H9 (cell line): ENCODE measurements at regions not wholly inside any gene's neighbourhood (a gene's known extent, or its start where the extent isn't known, plus 50 kb on each side); places are given as distances from the start of the nearest gene placed in this dataset.

Experiments
- DNase-seq: peaks from one replicate; pipeline ENCODE4 v3.0.0-alpha.2; 2017
- H2AFZ ChIP-seq: one replicate; pipeline ENCODE4 v1.6.1; 2013; ENCODE audit warnings: mild to moderate bottlenecking, low read length, control low read depth, moderate library complexity
- H2AK5ac ChIP-seq: 2 replicates; pipeline ENCODE4 v1.6.1; 2013; ENCODE audit warnings: low read length, control low read depth, mixed read lengths; ENCODE audit not compliant: insufficient read length
- H2BK120ac ChIP-seq: one replicate; pipeline ENCODE4 v1.6.1; 2013; ENCODE audit warnings: low read depth, mild to moderate bottlenecking, low read length, control low read depth, inconsistent platforms; ENCODE audit not compliant: poor library complexity, severe bottlenecking
- H2BK12ac ChIP-seq: 2 replicates; pipeline ENCODE4 v1.6.1; 2013; ENCODE audit warnings: low read length, control low read depth, mixed read lengths, low read depth; ENCODE audit not compliant: insufficient read length
- H2BK15ac ChIP-seq: 2 replicates; pipeline ENCODE4 v1.6.1; 2013; ENCODE audit warnings: low read depth, low read length, control low read depth
- H2BK20ac ChIP-seq: one replicate; pipeline ENCODE4 v1.6.1; 2013; ENCODE audit warnings: low read depth, mild to moderate bottlenecking, low read length, control low read depth, inconsistent platforms; ENCODE audit not compliant: poor library complexity, severe bottlenecking
- H2BK5ac ChIP-seq: 2 replicates; pipeline ENCODE4 v1.6.1; 2013; ENCODE audit warnings: low read length, control low read depth, mixed read lengths; ENCODE audit not compliant: insufficient read length
- H3K14ac ChIP-seq: 2 replicates; pipeline ENCODE4 v1.6.1; 2013; ENCODE audit warnings: low read length, control low read depth; ENCODE audit not compliant: insufficient read depth
- H3K18ac ChIP-seq: 2 replicates; pipeline ENCODE4 v1.6.1; 2013; ENCODE audit warnings: low read depth, mild to moderate bottlenecking, mixed read lengths, low read length, control low read depth; ENCODE audit not compliant: insufficient read length
- H3K23ac ChIP-seq: 2 replicates; pipeline ENCODE4 v1.6.1; 2013; ENCODE audit warnings: low read length, control low read depth, mixed read lengths, low read depth; ENCODE audit not compliant: insufficient read length
- H3K23me2 ChIP-seq: 2 replicates; pipeline ENCODE4 v1.6.1; 2013; ENCODE audit warnings: low read depth, mild to moderate bottlenecking, mixed read lengths, low read length, control low read depth; ENCODE audit not compliant: insufficient read length, poor library complexity, severe bottlenecking
- H3K27ac ChIP-seq: 2 replicates; pipeline ENCODE4 v1.5.1; 2013; ENCODE audit warnings: low read length, control low read depth, mixed read lengths, low read depth; ENCODE audit not compliant: insufficient read length
- H3K27me3 ChIP-seq: 2 replicates; pipeline ENCODE4 v1.6.1; 2013; ENCODE audit warnings: low read length, control low read depth, inconsistent platforms; ENCODE audit not compliant: insufficient read depth
- H3K4ac ChIP-seq: 2 replicates; pipeline ENCODE4 v1.6.1; 2013; ENCODE audit warnings: low read depth, mild to moderate bottlenecking, control low read depth, inconsistent platforms, low read length, moderate library complexity
- H3K4me1 ChIP-seq: 2 replicates; pipeline ENCODE4 v1.6.1; 2013; ENCODE audit warnings: low read length, control low read depth, inconsistent platforms; ENCODE audit not compliant: insufficient read depth
- H3K4me2 ChIP-seq: 2 replicates; pipeline ENCODE4 v1.6.1; 2013; ENCODE audit warnings: low read length, control low read depth, mixed read lengths; ENCODE audit not compliant: insufficient read length, insufficient read depth
- H3K56ac ChIP-seq: 2 replicates; pipeline ENCODE4 v1.6.1; 2013; ENCODE audit warnings: low read depth, mild to moderate bottlenecking, mixed read lengths, low read length, control low read depth; ENCODE audit not compliant: insufficient read length
- H3K79me1 ChIP-seq: 2 replicates; pipeline ENCODE4 v1.6.1; 2013; ENCODE audit warnings: low read depth, mild to moderate bottlenecking, moderate library complexity, low read length, control low read depth, inconsistent platforms; ENCODE audit not compliant: insufficient read depth, poor library complexity, severe bottlenecking
- H3K79me2 ChIP-seq: 2 replicates; pipeline ENCODE4 v1.6.1; 2013; ENCODE audit warnings: low read length, control low read depth, inconsistent platforms; ENCODE audit not compliant: insufficient read depth
- H3K9ac ChIP-seq: 2 replicates; pipeline ENCODE4 v1.6.1; 2013; ENCODE audit warnings: low read length, control low read depth, mixed read lengths; ENCODE audit not compliant: insufficient read length; ENCODE audit errors: extremely low read depth
- H3K9me3 ChIP-seq: one replicate; pipeline ENCODE4 v1.6.1; 2013; ENCODE audit warnings: low read depth, low read length, inconsistent platforms; ENCODE audit not compliant: control insufficient read depth
- H3T11ph ChIP-seq: one replicate; pipeline ENCODE4 v1.6.1; 2013; ENCODE audit warnings: mild to moderate bottlenecking, low read length, control low read depth, inconsistent platforms
- H4K20me1 ChIP-seq: one replicate; pipeline ENCODE4 v1.6.1; 2013; ENCODE audit not compliant: control insufficient read depth, insufficient read length, insufficient read depth
- H4K5ac ChIP-seq: 2 replicates; pipeline ENCODE4 v1.6.1; 2013; ENCODE audit warnings: low read depth, mild to moderate bottlenecking, mixed read lengths, low read length, control low read depth; ENCODE audit not compliant: insufficient read length
- H4K8ac ChIP-seq: replicated peaks from 2 replicates; pipeline ENCODE4 v1.6.1; 2013; ENCODE audit warnings: low read length, control low read depth, mixed read lengths, low read depth; ENCODE audit not compliant: insufficient read length
- H4K91ac ChIP-seq: 2 replicates; pipeline ENCODE4 v1.6.1; 2013; ENCODE audit warnings: low read depth, mild to moderate bottlenecking, moderate library complexity, mixed read lengths, low read length, control low read depth; ENCODE audit not compliant: insufficient read length
- H3K27ac Mint-ChIP-seq, 3 experiments: 2 replicates in 2 of 3; 3 replicates in 1 of 3; pipeline ENCODE4 v1.8.0; 2020 to 2021; ENCODE audit warnings: mixed read lengths in 3 of 3, mild to moderate bottlenecking in 1 of 3, moderate library complexity in 1 of 3
- H3K27me3 Mint-ChIP-seq: 2 replicates; pipeline ENCODE4 v1.8.0; 2021; ENCODE audit warnings: low read depth, mild to moderate bottlenecking, moderate library complexity, mixed read lengths
- H3K36me3 Mint-ChIP-seq, 3 experiments: 2 replicates in 2 of 3; 3 replicates in 1 of 3; pipeline ENCODE4 v1.8.0; 2020 to 2021; ENCODE audit warnings: low read depth in 3 of 3, mixed read lengths in 3 of 3; ENCODE audit not compliant: insufficient read depth in 1 of 3
- H3K4me1 Mint-ChIP-seq, 2 experiments: 2 replicates each; pipeline ENCODE4 v1.8.0; 2020; ENCODE audit warnings: mixed read lengths in 2 of 2
- H3K4me3 Mint-ChIP-seq, 2 experiments: 2 replicates in 1 of 2; 3 replicates in 1 of 2; pipeline ENCODE4 v1.8.0; 2020 to 2021; ENCODE audit warnings: mild to moderate bottlenecking in 2 of 2, mixed read lengths in 2 of 2, moderate library complexity in 1 of 2
- H3K9me3 Mint-ChIP-seq, 2 experiments: 2 replicates in 1 of 2; 3 replicates in 1 of 2; pipeline ENCODE4 v1.8.0; 2020; ENCODE audit warnings: mild to moderate bottlenecking in 2 of 2, mixed read lengths in 2 of 2, moderate library complexity in 1 of 2
- WGBS: extraction: QIAGEN DNeasy Blood & Tissue Kit; methylation state at CpG from one replicate; pipeline ENCODE4 v1.1.7; 2013; ENCODE audit warnings: missing lambda C conversion rate, low lambda C conversion rate, mixed read lengths; ENCODE audit not compliant: insufficient read length; ENCODE audit errors: extremely low coverage; 5-methylcytosine and 5-hydroxymethylcytosine counted together
- TF ChIP-seq, protein P1 (sequence below): fragments of 200-600 bp; sonication (generic); conservative IDR thresholded peaks from 3 replicates; pipeline ENCODE4 v1.8.0; 2021; ENCODE audit warnings: antibody characterized with exemption, mild to moderate bottlenecking

DNA sequence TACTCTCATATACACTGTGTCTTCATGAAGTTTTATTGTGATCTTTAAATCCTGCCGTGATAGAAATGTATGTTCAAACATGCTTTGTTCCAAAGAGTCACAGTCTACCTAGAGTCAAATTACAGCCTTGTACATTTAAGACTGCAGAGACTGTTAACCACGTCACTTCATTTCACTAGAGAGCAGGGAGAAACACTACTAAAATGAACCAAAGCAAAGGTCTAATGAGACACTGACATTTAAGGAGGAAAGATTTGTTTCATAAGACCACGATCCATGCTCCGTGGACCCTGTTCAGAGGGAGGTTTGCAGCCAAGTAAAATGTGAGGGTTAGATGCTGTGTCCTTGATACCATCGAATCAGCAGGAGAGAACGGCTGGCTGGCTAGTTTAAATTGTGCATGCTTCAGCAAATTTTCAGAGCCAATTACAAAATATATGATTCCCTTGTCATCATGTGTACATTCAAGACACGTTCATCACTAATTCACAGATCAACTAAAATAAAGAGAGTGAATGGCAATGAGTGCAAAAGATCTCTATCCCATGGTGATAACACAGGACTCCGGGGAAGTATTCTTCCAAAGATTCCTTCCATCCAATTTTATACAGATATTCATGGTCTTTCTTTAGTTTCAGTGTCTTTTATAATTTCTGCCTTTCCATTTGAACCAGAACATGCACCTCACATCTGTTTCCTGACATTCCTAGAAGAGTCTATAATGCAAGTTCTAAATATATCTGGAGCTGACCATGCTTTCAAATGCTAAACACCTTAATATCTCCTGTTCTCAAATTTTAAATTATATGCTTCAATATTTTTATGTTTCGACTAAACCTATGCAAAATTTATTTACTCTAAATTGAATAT is 960.9 kb upstream of the FAT3 start:
- Mint-ChIP-seq H3K36me3 (no peaks in the 10 kb centered on the region), H3K4me1 (peaks cover 4 to 7% of the 10 kb centered on the region in 2 experiments; a peak in 3 of 4 replicates), H3K4me3 (no peak overlapping the region), H3K27ac (no peak overlapping the region), H3K9me3 (no peaks in the 10 kb centered on the region), H3K27me3 (no peaks in the 10 kb centered on the region)
- no peaks in the 10 kb centered on the region for H3K27me3 ChIP-seq
- no peak overlapping the region for H2BK120ac ChIP-seq
- no peak for DNase-seq
- H3K79me1 ChIP-seq = no peaks in the 10 kb centered on the region
- no peaks in the 10 kb centered on the region for H4K20me1 ChIP-seq
- H4K91ac ChIP-seq = no peak overlapping the region
- H3K14ac ChIP-seq = no peak overlapping the region
- H3K79me2 ChIP-seq = no peaks in the 10 kb centered on the region
- TF ChIP-seq, protein P1, sequence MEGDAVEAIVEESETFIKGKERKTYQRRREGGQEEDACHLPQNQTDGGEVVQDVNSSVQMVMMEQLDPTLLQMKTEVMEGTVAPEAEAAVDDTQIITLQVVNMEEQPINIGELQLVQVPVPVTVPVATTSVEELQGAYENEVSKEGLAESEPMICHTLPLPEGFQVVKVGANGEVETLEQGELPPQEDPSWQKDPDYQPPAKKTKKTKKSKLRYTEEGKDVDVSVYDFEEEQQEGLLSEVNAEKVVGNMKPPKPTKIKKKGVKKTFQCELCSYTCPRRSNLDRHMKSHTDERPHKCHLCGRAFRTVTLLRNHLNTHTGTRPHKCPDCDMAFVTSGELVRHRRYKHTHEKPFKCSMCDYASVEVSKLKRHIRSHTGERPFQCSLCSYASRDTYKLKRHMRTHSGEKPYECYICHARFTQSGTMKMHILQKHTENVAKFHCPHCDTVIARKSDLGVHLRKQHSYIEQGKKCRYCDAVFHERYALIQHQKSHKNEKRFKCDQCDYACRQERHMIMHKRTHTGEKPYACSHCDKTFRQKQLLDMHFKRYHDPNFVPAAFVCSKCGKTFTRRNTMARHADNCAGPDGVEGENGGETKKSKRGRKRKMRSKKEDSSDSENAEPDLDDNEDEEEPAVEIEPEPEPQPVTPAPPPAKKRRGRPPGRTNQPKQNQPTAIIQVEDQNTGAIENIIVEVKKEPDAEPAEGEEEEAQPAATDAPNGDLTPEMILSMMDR = no peak
- H3K23ac ChIP-seq = no peak overlapping the region
- no peak overlapping the region for H3K27ac ChIP-seq
- H3K23me2 ChIP-seq = no peaks in the 10 kb centered on the region
- no peak overlapping the region for H3K56ac ChIP-seq
- no peak overlapping the region for H2AFZ ChIP-seq
- H2BK5ac ChIP-seq = no peak overlapping the region
- H3K9ac ChIP-seq = no peak overlapping the region
- no peak overlapping the region for H4K5ac ChIP-seq
- no peak overlapping the region for H4K8ac ChIP-seq
- no CpG with 5 or more reads among the region's 9 CpGs for WGBS
- H2BK20ac ChIP-seq = no peak overlapping the region
- no peak overlapping the region for H2AK5ac ChIP-seq
- no peak overlapping the region for H2BK12ac ChIP-seq
- no peaks in the 10 kb centered on the region for H3K4me1 ChIP-seq
- H3K18ac ChIP-seq = no peak overlapping the region
- no peak overlapping the region for H3K4me2 ChIP-seq
- no peak overlapping the region for H3T11ph ChIP-seq
- H3K9me3 ChIP-seq = no peaks in the 10 kb centered on the region
- no peak overlapping the region for H3K4ac ChIP-seq
- H2BK15ac ChIP-seq = no peak overlapping the region
